HepG2 (cell line): ENCODE measurements at regions not wholly inside any gene's neighbourhood (a gene's known extent, or its start where the extent isn't known, plus 50 kb on each side); places are given as distances from the start of the nearest gene placed in this dataset.

ENCODE experiments used
- HNF1A ChIP-seq, 2 experiments: sonication (generic) in 1 of 2; formaldehyde crosslinking in 1 of 2; IDR thresholded peaks; 2 replicates each; pipeline versions ENCODE4 v1.4.0 to v1.6.1; 2016 to 2020; ENCODE audit warnings: borderline replicate concordance in 1 of 2, low read depth in 1 of 2, mild to moderate bottlenecking in 1 of 2, missing genetic modification reagents in 1 of 2
- MED13 ChIP-seq: sonication (generic); formaldehyde crosslinking; IDR thresholded peaks from 2 replicates; pipeline ENCODE4 v1.5.0; 2020; ENCODE audit warnings: missing genetic modification reagents
- RFX1 ChIP-seq: fragments of 450-650 bp; IDR thresholded peaks from 2 replicates; pipeline ENCODE4 v1.6.1; 2017
- SMARCE1 ChIP-seq: fragments of 450-650 bp; IDR thresholded peaks from 2 replicates; pipeline ENCODE4 v1.6.1; 2017; ENCODE audit warnings: borderline replicate concordance
- TSC22D2 ChIP-seq: sonication (generic); formaldehyde crosslinking; IDR thresholded peaks from 2 replicates; pipeline ENCODE4 v1.5.1; 2020; ENCODE audit warnings: missing genetic modification reagents, mild to moderate bottlenecking, borderline replicate concordance
- ZGPAT ChIP-seq: IDR thresholded peaks from 2 replicates; pipeline ENCODE4 v1.6.1; 2016; ENCODE audit warnings: mild to moderate bottlenecking
- ZNF777 ChIP-seq: sonication (generic); formaldehyde crosslinking; IDR thresholded peaks from 2 replicates; pipeline ENCODE4 v1.4.0; 2020; ENCODE audit warnings: missing genetic modification reagents
- TF ChIP-seq, protein P1 (sequence below): sonication (generic); formaldehyde crosslinking; conservative IDR thresholded peaks from 2 replicates; pipeline ENCODE4 v1.8.0; 2022; ENCODE audit warnings: missing genetic modification reagents

DNA sequence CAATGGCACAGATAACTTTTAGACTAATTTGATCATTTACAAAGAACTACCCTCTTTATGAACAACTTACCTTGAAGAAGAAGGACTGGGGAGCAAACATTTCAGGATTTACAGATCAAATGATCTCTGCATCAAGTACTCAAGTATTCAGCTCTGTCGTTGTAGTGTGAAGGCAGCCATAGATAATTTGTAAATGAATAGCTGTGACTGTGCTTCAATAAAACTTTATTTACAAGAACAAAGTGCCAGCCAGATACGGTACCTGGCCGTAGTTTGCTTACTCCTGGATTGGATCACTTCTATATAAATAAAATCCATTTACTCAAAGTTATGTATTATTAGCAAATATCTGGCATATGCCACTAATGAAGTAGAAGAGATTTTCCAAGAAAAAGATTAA is 388.2 kb upstream of the SEMA3A start (continued):
- TF ChIP-seq ZGPAT (no peak), RFX1 (no peak), MED13 (no peak), ZNF777 (CRISPR knock-in tag) (no peak), TSC22D2 (no peak), SMARCE1 (no peak), HNF1A (IDR thresholded peaks at IDR 0.05; ENCODE audit: low read depth) (no peak), HNF1A (CRISPR knock-in tag; IDR thresholded peaks at IDR 0.05; ENCODE audit: borderline replicate concordance) (no peak)
- TF ChIP-seq, protein P1, sequence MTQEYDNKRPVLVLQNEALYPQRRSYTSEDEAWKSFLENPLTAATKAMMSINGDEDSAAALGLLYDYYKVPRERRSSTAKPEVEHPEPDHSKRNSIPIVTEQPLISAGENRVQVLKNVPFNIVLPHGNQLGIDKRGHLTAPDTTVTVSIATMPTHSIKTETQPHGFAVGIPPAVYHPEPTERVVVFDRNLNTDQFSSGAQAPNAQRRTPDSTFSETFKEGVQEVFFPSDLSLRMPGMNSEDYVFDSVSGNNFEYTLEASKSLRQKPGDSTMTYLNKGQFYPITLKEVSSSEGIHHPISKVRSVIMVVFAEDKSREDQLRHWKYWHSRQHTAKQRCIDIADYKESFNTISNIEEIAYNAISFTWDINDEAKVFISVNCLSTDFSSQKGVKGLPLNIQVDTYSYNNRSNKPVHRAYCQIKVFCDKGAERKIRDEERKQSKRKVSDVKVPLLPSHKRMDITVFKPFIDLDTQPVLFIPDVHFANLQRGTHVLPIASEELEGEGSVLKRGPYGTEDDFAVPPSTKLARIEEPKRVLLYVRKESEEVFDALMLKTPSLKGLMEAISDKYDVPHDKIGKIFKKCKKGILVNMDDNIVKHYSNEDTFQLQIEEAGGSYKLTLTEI (CRISPR knock-in tag) = no peak
- TF ChIP-seq, all 625 proteins: peak for 0
